SW 1271 (cell line): ENCODE measurements at regions not wholly inside any gene's neighbourhood (a gene's known extent, or its start where the extent isn't known, plus 50 kb on each side); places are given as distances from the start of the nearest gene placed in this dataset.

Experiments used
- DNase-seq, 2 experiments: peaks; one replicate each; lab custom pipeline; 2025; lab: John Stamatoyannopoulos, UW

GRCh38 chr16:73882033-73882432 lies 414.6 kb upstream of the PSMD7 start:
- no peak for DNase-seq

GRCh38 chr16:73879621-73880020 lies 417.0 kb upstream of the PSMD7 start:
- no peak for DNase-seq

- peak; percentile 17 to 69 for DNase-seq
Observed at GRCh38 chr16:73878611-73879010, 418.0 kb upstream of the PSMD7 start.

GRCh38 chr16:73877150-73877549 lies 419.5 kb upstream of the PSMD7 start:
- DNase-seq = no peak

- no peak for DNase-seq
Observed at GRCh38 chr16:73875996-73876690, 420.5 kb upstream of the PSMD7 start.

- no peak for DNase-seq
Observed at GRCh38 chr16:73874324-73874723, 422.3 kb upstream of the PSMD7 start.

GRCh38 chr16:73873643-73874042 lies 423.0 kb upstream of the PSMD7 start:
- no peak for DNase-seq

- DNase-seq = no peak
Observed at GRCh38 chr16:73872856-73873255, 423.8 kb upstream of the PSMD7 start.

- DNase-seq = no peak
Observed at GRCh38 chr16:73871088-73871733, 425.4 kb upstream of the PSMD7 start.

GRCh38 chr16:73869126-73869525 lies 427.5 kb upstream of the PSMD7 start:
- no peak for DNase-seq

GRCh38 chr16:73864868-73865267 lies 431.7 kb upstream of the PSMD7 start:
- no peak for DNase-seq

- DNase-seq = no peak
Observed at GRCh38 chr16:73858326-73858725, 438.3 kb upstream of the PSMD7 start.

- no peak for DNase-seq
Observed at GRCh38 chr16:73853968-73854367, 442.6 kb upstream of the PSMD7 start.

GRCh38 chr16:73852561-73852960 lies 444.1 kb upstream of the PSMD7 start:
- DNase-seq = no peak

- DNase-seq = no peak
Observed at GRCh38 chr16:73848993-73849392, 447.6 kb upstream of the PSMD7 start.

- no peak for DNase-seq
Observed at GRCh38 chr16:73847090-73847489, 449.5 kb upstream of the PSMD7 start.

- no peak for DNase-seq
Observed at GRCh38 chr16:73846356-73846755, 450.3 kb upstream of the PSMD7 start.

GRCh38 chr16:73846007-73846330 lies 450.6 kb upstream of the PSMD7 start:
- DNase-seq = no peak

GRCh38 chr16:73845238-73846006 lies 451.2 kb upstream of the PSMD7 start:
- DNase-seq = no peak

- DNase-seq = no peak
Observed at GRCh38 chr16:73840728-73841127, 455.9 kb upstream of the PSMD7 start.

- DNase-seq = no peak
Observed at GRCh38 chr16:73831220-73831619, 465.4 kb upstream of the PSMD7 start.

GRCh38 chr16:73823205-73823849 lies 473.3 kb upstream of the PSMD7 start:
- no peak for DNase-seq
